HepG2 (cell line): ENCODE measurements at regions not wholly inside any gene's neighbourhood (a gene's known extent, or its start where the extent isn't known, plus 50 kb on each side); places are given as distances from the start of the nearest gene placed in this dataset.

Source experiments
- BRCA1 ChIP-seq: sonication (generic); formaldehyde crosslinking; IDR thresholded peaks from 2 replicates; pipeline ENCODE4 v1.4.0; 2020; ENCODE audit warnings: missing genetic modification reagents
- CEBPB ChIP-seq: IDR thresholded peaks from 2 replicates; pipeline ENCODE4 v1.6.1; 2011; ENCODE audit warnings: low read depth, low read length, improper control_type of control experiment, borderline replicate concordance
- CTCF ChIP-seq: sonication (generic); formaldehyde crosslinking; IDR thresholded peaks from 2 replicates; pipeline ENCODE4 v1.5.0; 2020; ENCODE audit warnings: mild to moderate bottlenecking, missing genetic modification reagents, moderate library complexity
- MYC ChIP-seq: sonication (generic); formaldehyde crosslinking; IDR thresholded peaks from 2 replicates; pipeline ENCODE4 v1.9.0; 2021; ENCODE audit warnings: missing genetic modification reagents, borderline replicate concordance
- NPAS2 ChIP-seq: sonication (generic); formaldehyde crosslinking; IDR thresholded peaks from 2 replicates; pipeline ENCODE4 v1.8.0; 2022; ENCODE audit warnings: mild to moderate bottlenecking, missing genetic modification reagents, borderline replicate concordance
- SMC3 ChIP-seq: IDR thresholded peaks from 2 replicates; pipeline ENCODE4 v1.6.1; 2011; ENCODE audit warnings: low read length, improper control_type of control experiment
- ZBTB7B ChIP-seq: sonication (generic); formaldehyde crosslinking; IDR thresholded peaks from 2 replicates; pipeline ENCODE4 v1.4.0; 2020; ENCODE audit warnings: missing genetic modification reagents
- ZNF251 ChIP-seq: sonication (generic); formaldehyde crosslinking; IDR thresholded peaks from 2 replicates; pipeline ENCODE4 v1.9.0; 2021; ENCODE audit warnings: mild to moderate bottlenecking, missing genetic modification reagents

- TF ChIP-seq SMC3, result no peak
- no peak for TF ChIP-seq ZNF251 (CRISPR knock-in tag)
- TF ChIP-seq CTCF (CRISPR knock-in tag), result no peak
- TF ChIP-seq MYC (CRISPR knock-in tag), result no peak
- no peak for TF ChIP-seq BRCA1 (CRISPR knock-in tag)
- TF ChIP-seq ZBTB7B, result no peak
- TF ChIP-seq CEBPB, result no peak
- TF ChIP-seq NPAS2 (CRISPR knock-in tag), result no peak
These were observed 346.9 kb downstream of the TYW1 start for GRCh38 chr7:67343572-67343971.
